ENCODE measurements at regions not wholly inside any gene's neighbourhood (a gene's known extent, or its start where the extent isn't known, plus 50 kb on each side); places are given as distances from the start of the nearest gene placed in this dataset.
"Not testable (repeated sequence)": the region's sequence is repeated elsewhere in the genome, so short reads cannot be mapped to it uniquely, and the experiment has no call there.

GRCh38 chr10:33506391-33506790 is 171.9 kb upstream of the NRP1 start:
- DNase-seq (ENCODE audit: low spot score) = peak; percentile 8

- peak; percentile 30 for DNase-seq (ENCODE audit: low spot score)
Measured at GRCh38 chr10:33501161-33501560, 166.7 kb upstream of the NRP1 start.

GRCh38 chr10:33498391-33498891 is 164.0 kb upstream of the NRP1 start:
- no peak for DNase-seq (ENCODE audit: low spot score)

GRCh38 chr10:33497338-33497737 is 162.9 kb upstream of the NRP1 start:
- DNase-seq (ENCODE audit: low spot score) = no peak

- no peak for DNase-seq (ENCODE audit: low spot score)
Measured at GRCh38 chr10:33496096-33496495, 161.6 kb upstream of the NRP1 start.

GRCh38 chr10:33494694-33495265 is 160.3 kb upstream of the NRP1 start:
- DNase-seq (ENCODE audit: low spot score) = no peak

GRCh38 chr10:33493978-33494377 is 159.5 kb upstream of the NRP1 start:
- DNase-seq (ENCODE audit: low spot score) = no peak

- DNase-seq (ENCODE audit: low spot score) = no peak
Measured at GRCh38 chr10:33493497-33493896, 159.0 kb upstream of the NRP1 start.

GRCh38 chr10:33492701-33493345 is 158.4 kb upstream of the NRP1 start:
- no peak for DNase-seq (ENCODE audit: low spot score)

- no peak for DNase-seq (ENCODE audit: low spot score)
Measured at GRCh38 chr10:33489501-33490176, 155.2 kb upstream of the NRP1 start.

- DNase-seq (ENCODE audit: low spot score) = no peak
Measured at GRCh38 chr10:33487014-33487776, 152.7 kb upstream of the NRP1 start.

GRCh38 chr10:33485276-33485675 is 150.8 kb upstream of the NRP1 start:
- DNase-seq (ENCODE audit: low spot score) = no peak

- DNase-seq (ENCODE audit: low spot score) = no peak
Measured at GRCh38 chr10:33484787-33485186, 150.3 kb upstream of the NRP1 start.

GRCh38 chr10:33483816-33484190 is 149.3 kb upstream of the NRP1 start:
- DNase-seq (ENCODE audit: low spot score) = no peak

GRCh38 chr10:33483124-33483815 is 148.8 kb upstream of the NRP1 start:
- peak; percentile 35 for DNase-seq (ENCODE audit: low spot score)

- DNase-seq (ENCODE audit: low spot score) = no peak
Measured at GRCh38 chr10:33482486-33482885, 148.0 kb upstream of the NRP1 start.

GRCh38 chr10:33481184-33481583 is 146.7 kb upstream of the NRP1 start:
- no peak for DNase-seq (ENCODE audit: low spot score)

- not testable (repeated sequence) for DNase-seq (ENCODE audit: low spot score)
Measured at GRCh38 chr10:33480417-33480816, 145.9 kb upstream of the NRP1 start.

- DNase-seq (ENCODE audit: low spot score) = no peak
Measured at GRCh38 chr10:33478675-33479125, 144.2 kb upstream of the NRP1 start.

GRCh38 chr10:33478089-33478674 is 143.7 kb upstream of the NRP1 start:
- DNase-seq (ENCODE audit: low spot score) = no peak

- no peak for DNase-seq (ENCODE audit: low spot score)
Measured at GRCh38 chr10:33477291-33478088, 143.0 kb upstream of the NRP1 start.

All from kidney tubule cell (primary cell).